Mammary epithelial cell (primary cell): ENCODE measurements at regions not wholly inside any gene's neighbourhood (a gene's known extent, or its start where the extent isn't known, plus 50 kb on each side); places are given as distances from the start of the nearest gene placed in this dataset.

Experiments
- CTCF ChIP-seq, 2 donors: IDR thresholded peaks in 1 of 2; conservative IDR thresholded peaks in 1 of 2; 2 replicates each; pipeline ENCODE4 v1.5.1; 2011 to 2012; ENCODE audit warnings: inconsistent platforms in 2 of 2, low read length in 2 of 2, mild to moderate bottlenecking in 2 of 2, control low read depth in 1 of 2, low read depth in 1 of 2; ENCODE audit not compliant: insufficient read depth in 1 of 2; ENCODE audit errors: extremely low read depth in 1 of 2
- EZH2 ChIP-seq: IDR thresholded peaks from 2 replicates; pipeline ENCODE4 v1.6.1; 2012; ENCODE audit warnings: low read length, inconsistent platforms, borderline replicate concordance

GRCh38 chr14:38504175-38504574, 248.3 kb upstream of the CLEC14A start:
- TF ChIP-seq CTCF (conservative IDR thresholded peaks at IDR 0.05 in 1 of 2, IDR thresholded peaks at IDR 0.05 in 1 of 2; ENCODE audit: extremely low read depth in 1 of 2, insufficient read depth in 1 of 2, low read depth in 1 of 2, low read length in 2 of 2) (no peak), EZH2 (no peak)
